Panc1 (cell line): ENCODE measurements at regions not wholly inside any gene's neighbourhood (a gene's known extent, or its start where the extent isn't known, plus 50 kb on each side); places are given as distances from the start of the nearest gene placed in this dataset.

Experiments used
- POLR2AphosphoS5 ChIP-seq: IDR thresholded peaks from 2 replicates; pipeline ENCODE4 v1.6.1; 2012; ENCODE audit warnings: mild to moderate bottlenecking, low read depth, low read length, moderate library complexity
- TCF7L2 ChIP-seq: IDR thresholded peaks from 2 replicates; pipeline ENCODE4 v1.6.1; 2011; ENCODE audit warnings: mild to moderate bottlenecking, low read depth, low read length, inconsistent platforms
- TF ChIP-seq, protein P1 (sequence below): fragments of 450-650 bp; IDR thresholded peaks from 2 replicates; pipeline ENCODE4 v1.5.1; 2017; ENCODE audit warnings: mild to moderate bottlenecking
- TF ChIP-seq, protein P2 (sequence below), 2 experiments: IDR thresholded peaks; 2 replicates each; pipeline ENCODE4 v1.6.1; 2011 to 2012; ENCODE audit warnings: low read depth in 2 of 2, control low read depth in 1 of 2, low read length in 1 of 2, mild to moderate bottlenecking in 1 of 2, moderate library complexity in 1 of 2; ENCODE audit not compliant: insufficient read depth in 1 of 2

DNA sequence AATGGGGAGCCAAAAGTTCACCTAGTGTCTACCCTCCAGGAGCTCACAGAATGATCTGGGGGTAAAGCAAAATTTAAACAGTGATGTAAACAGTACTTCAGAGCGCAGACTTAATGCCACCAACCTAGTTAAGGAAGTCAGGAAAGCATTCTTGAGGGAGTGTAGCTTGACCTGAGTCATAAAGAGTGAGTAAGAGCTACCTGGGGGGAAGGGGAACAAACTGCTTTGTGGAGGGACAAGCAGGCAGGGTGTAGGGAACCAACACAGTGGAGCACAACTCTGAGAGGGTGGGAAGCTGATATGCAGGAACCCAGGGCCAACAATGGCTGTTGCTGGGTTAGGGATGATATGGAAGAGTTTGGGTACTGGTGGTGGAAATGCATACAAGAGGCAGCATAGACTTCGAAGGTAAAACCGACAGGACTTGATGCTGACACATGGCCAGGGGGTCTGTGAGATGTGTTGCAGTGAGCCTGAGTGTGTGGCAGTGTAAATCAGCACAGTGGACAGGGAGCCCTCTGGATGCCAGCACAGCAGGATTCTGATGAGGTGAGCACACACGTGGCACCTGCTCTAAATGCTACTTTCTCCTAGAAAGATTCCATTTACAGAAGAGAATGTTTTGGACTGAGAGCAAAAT is 58.3 kb upstream of the CYP2D6 start:
- TF ChIP-seq, protein P1, sequence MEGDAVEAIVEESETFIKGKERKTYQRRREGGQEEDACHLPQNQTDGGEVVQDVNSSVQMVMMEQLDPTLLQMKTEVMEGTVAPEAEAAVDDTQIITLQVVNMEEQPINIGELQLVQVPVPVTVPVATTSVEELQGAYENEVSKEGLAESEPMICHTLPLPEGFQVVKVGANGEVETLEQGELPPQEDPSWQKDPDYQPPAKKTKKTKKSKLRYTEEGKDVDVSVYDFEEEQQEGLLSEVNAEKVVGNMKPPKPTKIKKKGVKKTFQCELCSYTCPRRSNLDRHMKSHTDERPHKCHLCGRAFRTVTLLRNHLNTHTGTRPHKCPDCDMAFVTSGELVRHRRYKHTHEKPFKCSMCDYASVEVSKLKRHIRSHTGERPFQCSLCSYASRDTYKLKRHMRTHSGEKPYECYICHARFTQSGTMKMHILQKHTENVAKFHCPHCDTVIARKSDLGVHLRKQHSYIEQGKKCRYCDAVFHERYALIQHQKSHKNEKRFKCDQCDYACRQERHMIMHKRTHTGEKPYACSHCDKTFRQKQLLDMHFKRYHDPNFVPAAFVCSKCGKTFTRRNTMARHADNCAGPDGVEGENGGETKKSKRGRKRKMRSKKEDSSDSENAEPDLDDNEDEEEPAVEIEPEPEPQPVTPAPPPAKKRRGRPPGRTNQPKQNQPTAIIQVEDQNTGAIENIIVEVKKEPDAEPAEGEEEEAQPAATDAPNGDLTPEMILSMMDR = no peak
- TF ChIP-seq POLR2AphosphoS5 = no peak
- TF ChIP-seq, protein P2, sequence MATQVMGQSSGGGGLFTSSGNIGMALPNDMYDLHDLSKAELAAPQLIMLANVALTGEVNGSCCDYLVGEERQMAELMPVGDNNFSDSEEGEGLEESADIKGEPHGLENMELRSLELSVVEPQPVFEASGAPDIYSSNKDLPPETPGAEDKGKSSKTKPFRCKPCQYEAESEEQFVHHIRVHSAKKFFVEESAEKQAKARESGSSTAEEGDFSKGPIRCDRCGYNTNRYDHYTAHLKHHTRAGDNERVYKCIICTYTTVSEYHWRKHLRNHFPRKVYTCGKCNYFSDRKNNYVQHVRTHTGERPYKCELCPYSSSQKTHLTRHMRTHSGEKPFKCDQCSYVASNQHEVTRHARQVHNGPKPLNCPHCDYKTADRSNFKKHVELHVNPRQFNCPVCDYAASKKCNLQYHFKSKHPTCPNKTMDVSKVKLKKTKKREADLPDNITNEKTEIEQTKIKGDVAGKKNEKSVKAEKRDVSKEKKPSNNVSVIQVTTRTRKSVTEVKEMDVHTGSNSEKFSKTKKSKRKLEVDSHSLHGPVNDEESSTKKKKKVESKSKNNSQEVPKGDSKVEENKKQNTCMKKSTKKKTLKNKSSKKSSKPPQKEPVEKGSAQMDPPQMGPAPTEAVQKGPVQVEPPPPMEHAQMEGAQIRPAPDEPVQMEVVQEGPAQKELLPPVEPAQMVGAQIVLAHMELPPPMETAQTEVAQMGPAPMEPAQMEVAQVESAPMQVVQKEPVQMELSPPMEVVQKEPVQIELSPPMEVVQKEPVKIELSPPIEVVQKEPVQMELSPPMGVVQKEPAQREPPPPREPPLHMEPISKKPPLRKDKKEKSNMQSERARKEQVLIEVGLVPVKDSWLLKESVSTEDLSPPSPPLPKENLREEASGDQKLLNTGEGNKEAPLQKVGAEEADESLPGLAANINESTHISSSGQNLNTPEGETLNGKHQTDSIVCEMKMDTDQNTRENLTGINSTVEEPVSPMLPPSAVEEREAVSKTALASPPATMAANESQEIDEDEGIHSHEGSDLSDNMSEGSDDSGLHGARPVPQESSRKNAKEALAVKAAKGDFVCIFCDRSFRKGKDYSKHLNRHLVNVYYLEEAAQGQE (IDR thresholded peaks at IDR 0.05; ENCODE audit: insufficient read depth in 1 of 2, low read depth in 2 of 2, low read length in 1 of 2) = peak in 1 of 2 experiments; percentile 24; a peak in 1 of 4 replicates
- TF ChIP-seq TCF7L2 = no peak
